ENCODE measurements at regions not wholly inside any gene's neighbourhood (a gene's known extent, or its start where the extent isn't known, plus 50 kb on each side); places are given as distances from the start of the nearest gene placed in this dataset.
A peak's percentile ranks its signal among the peaks of the same experiment; 100 is the strongest.
"Not testable (repeated sequence)": the region's sequence is repeated elsewhere in the genome, so short reads cannot be mapped to it uniquely, and the experiment has no call there.

DNA sequence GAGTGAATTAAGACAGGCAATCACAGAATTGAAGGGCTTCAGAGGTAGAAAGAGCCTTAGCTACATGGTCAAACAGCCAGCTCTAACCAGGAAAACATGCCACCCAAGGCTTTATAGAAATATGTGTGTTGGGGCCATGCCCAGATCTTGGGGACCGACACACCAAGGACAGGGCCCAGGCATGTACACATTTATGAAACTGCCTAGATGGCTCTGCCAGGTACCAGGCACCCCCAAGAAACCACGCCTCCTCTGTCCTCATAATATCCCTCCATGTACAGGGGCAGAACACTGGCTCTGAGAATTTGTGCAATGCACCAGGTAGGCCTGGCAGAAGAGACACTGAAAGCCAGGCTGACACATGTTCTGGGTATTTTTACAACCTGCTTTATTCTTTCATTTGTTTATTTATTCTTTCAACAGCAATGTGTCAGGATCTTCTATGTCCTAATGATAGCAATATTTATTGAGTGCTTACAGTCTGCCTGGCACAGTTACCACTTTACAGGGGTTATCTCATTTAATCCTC, 137.9 kb upstream of the LSM14A start:
- no peak for DNase-seq (ENCODE audit: low spot score)

DNA sequence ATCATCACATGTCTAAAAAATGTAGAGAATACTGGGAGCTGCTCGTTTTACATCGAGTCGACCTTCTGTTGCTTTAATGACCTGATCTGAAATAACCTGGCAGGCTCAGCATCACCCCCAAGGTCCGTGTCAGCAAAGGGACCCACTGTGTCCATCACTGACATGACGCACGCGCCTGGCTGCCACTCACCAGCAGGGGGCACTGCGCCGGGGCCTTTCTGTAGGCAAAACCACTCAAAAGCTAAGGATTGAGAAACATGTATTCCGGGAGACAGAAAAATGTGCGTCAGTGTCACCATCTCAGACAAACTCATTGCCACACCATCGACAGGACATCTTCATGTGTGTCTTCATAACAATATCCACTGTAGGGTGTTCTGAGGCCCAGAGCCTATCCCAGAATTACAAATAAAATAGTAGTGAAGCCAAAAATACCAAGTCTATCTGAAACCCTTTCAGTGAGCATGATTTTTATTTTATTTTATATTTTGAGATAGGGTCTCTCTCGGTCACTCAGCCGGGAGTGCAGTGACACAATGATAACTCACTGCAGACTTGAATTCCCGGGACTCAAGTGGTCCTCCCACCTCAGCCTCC, 130.3 kb upstream of the LSM14A start:
- DNase-seq (ENCODE audit: low spot score): peak; percentile 80

DNA sequence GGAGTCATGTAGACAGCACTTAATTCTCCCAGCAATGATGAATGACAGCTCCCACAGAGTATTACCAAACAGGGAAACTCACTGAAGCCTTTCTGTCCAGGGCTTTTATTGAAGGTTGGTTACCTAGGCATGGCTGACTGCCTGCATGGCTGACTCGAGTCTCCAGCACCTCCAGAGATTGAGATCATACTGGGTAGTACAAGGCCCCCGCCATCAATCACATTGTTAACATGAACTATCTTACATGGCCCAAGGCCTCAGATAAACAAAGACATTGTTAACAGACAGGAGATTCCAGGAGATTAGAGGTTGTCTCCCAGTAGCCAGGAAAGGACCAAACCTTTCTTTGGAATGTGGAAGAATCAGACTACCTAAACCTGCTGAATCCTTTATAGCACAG, 128.3 kb upstream of the LSM14A start:
- no peak for DNase-seq (ENCODE audit: low spot score)

DNA sequence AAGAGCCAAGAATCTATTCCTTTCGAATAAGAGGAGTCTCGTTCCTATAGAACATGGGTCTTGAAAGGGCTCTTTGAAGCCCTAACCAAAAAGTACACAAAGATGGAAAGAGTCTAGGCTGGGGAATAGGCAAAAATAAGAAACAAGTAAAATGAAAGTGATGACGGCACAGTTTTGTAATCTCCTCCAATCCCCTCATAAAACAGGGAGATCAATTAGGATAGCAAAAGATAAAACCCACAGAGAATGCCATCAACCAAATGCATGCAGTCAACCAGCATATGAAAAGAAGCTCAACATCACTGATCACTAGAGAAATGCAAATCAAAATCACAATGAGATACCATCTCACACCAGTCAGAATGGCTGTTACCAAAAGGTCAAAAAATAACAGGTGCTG, 122.4 kb upstream of the LSM14A start:
- DNase-seq (ENCODE audit: low spot score): no peak

DNA sequence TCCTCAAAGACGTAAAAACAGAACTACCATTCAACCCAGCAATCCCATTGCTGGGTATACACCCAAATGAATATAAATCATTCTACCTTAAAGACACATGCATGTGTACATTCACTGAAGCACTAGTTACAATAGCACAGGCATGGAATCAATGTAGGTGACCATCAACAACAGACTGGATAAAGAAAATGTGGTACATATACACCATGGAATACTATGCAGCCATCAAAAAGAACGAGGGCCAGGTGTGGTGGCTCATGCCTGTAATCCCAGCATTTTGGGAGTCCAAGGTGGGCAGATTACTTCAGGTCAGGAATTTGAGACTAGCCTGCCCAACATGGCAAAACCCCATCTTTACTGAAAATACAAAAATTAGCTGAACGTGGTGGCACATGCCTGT, 121.9 kb upstream of the LSM14A start:
- not testable (repeated sequence) for DNase-seq (ENCODE audit: low spot score)

DNA sequence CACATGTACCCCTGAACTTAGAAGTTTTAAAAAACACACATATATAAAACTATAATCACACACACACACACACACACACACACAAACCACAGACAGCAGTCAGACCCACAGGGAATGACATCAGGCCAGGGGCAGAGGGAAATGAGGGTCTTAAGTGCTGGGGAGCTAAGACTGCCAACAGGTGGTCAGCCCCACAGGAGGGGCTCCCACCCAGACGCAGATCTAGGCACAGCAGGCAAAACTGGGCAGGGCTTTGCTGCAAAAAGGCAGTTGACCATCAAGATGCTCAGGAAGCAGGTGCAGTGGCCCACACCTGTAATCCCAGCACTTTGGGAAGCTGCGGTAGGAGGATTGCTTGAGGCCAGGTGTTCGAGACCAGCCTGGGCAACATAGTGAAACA, 121.0 kb upstream of the LSM14A start:
- DNase-seq (ENCODE audit: low spot score): no peak

DNA sequence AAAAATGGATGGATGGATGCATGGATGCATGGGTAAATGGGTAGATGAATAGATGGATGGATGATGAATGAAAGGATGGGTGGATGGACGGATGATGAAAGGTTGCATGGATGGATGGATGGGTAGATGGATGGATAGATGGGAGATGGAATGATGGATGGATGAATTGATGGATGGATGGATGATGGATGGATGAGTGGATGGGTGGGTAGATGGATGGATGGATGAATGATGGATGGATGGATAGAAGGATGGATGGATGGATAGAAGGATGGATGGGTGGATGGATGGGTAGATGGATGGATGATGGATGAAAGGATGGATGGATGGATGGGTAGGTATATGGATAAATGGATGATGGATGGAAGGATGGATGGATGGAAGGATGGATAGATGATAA, 115.1 kb upstream of the LSM14A start:
- no peak for DNase-seq (ENCODE audit: low spot score)

DNA sequence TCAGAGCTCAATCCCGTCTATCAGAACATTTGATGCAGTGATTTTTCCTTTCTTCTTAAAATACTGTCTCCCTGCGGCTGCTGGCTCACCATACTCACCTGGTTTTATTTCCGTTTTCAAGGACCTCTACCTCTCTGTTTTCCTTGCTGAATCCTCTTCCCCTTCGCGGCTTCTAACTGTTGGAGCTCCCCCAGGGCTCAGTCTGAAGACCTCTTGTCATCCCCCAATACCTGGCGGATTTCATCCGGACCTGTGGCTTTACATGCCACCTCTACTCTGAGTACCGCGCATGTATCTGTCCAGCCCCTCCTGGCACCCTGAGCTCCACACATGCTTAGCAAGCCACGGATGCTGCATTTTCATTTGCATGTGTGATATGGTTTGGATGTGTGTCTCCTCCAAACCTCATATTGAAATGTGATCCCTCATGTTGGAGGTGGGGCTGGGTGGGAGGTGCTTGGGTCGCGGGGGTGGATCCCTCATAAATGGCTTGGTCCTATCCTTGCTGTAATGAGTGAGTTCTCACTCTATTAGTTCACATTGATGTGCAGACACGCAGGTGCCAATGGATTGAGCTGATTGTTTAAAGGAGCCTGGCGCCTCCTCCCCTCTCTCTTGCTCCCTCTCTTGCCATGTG, 106.2 kb upstream of the LSM14A start:
- DNase-seq (ENCODE audit: low spot score): no peak

DNA sequence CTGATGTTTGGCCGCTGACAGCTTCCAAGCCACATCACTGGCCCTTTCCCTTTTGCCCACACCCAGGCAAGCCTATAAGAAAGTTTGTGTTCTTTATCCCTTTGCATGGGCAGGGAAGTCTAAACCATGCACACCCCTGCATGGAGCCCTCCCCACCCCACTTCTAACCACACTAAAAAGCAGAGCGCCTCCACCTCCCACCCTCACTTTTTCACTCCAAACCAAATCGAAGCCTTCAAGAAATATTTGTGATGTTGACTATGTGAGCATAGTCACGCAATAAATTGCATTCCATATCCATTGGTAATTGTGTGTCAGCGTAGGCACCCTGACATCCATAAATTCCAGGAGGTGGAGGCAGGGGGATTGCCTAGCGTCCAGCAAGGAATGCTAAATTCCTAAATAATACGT, 104.4 kb upstream of the LSM14A start:
- no peak for DNase-seq (ENCODE audit: low spot score)

DNA sequence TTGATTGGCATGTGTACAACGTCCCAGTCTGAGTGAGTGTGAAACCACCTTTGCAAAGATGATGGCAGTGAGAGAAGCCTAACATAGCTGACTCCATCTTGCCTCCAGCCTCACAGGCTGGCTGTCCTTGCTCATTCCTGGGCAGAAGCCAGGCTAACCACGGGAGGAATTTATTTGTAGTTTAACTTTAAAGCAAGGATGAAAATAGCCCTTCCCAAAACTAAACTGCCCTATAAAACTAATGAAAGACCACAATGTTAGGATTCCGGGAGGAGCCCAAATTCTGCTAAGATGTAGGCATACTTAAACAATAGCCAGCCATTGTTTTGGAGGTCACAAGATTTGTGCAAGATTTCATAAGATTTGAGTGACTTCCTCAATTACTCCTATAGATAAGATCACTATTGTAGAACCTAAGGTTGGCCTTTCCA, 96.6 kb upstream of the LSM14A start:
- no peak for DNase-seq (ENCODE audit: low spot score)

DNA sequence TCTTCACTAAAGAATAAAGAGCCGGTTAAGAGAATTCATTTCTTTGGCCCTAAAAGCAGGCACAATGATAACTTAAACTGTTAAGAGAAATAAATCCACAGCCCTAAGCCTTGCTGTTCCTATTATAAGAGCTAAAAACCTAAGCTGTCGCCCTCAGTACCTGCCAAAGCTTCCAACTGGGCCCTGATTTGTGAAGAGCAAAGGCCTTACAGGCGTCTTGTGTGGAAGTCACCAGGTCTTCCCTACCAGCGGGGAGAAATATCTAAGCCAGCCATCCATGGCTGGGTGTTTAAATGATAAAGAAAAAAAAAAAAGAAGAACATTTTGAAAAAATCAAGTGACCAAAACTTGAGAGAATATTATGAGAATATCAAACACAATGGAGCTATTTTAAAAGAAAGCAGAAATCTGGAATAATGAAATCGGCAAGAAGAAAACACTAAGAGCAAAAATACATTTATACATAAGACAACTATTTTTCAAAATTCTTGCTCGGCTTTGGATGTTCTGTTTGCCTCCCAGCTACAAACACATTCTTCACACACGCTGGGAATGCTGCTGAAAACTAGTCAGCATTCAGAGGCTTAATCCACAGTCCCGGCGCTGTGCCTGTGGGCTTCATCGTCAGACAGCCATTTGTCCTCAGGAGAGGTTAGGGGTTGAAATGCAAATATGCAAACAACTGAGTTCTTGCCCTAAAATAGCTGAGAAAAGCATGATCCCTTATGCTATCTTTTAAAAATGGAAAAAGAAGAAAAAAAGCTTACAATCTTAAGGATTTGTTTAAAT, 89.8 kb upstream of the LSM14A start:
- DNase-seq (ENCODE audit: low spot score): peak; percentile 70

DNA sequence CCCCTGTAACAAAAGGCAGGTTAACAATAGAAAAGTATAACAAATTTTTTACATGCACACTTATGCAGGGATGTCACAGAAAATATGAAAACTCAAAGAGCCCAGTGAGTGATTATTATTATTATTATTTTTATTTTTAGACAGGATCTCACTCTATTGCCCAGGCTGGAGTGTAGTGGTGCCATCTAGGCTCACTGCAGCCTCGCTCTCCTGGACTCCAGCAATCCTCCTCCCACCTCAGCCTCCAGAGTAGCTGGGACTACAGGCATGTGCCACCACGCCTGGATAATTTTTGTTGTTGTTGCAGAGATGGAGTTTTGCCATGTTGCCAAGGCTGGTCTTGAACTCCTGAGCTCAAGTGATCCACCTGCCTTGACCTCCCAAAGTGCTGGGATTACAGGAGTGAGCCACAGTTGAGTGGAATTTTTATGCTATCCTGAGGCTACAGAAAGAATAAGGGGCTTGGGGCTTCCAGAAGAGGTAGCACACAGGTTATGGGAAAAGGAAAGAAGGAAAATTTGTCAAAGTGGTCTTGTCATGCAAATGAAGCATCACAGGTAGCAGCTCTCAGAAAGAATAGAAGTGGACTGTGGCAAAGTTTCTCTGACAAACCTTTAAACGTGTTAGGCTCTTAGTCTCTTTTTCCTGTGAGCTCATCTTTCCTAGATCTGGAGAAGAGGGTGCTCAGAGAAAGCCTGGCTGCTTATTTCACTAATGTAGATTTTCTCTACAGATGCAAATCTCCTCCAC, 87.7 kb upstream of the LSM14A start:
- no peak for DNase-seq (ENCODE audit: low spot score)

DNA sequence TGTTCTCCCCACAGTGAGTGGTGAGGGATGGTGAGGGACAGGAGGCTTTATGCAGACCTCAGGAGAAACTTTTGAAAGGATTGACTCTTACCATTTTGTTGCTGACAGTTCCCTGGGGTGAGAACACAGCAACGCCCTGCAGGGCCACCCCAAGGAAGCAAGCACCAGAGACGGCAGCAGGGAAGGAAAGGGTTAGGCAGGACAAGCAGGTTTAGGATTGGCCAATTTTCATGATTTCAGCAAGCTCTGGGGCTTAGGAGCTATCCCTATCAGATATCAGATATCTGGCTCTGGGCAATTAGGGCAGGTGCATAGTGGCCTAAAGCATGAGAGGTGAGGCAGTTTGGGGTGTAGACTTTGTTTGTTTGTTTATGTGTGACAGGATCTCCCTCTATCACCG, 87.0 kb upstream of the LSM14A start:
- DNase-seq (ENCODE audit: low spot score): no peak

DNA sequence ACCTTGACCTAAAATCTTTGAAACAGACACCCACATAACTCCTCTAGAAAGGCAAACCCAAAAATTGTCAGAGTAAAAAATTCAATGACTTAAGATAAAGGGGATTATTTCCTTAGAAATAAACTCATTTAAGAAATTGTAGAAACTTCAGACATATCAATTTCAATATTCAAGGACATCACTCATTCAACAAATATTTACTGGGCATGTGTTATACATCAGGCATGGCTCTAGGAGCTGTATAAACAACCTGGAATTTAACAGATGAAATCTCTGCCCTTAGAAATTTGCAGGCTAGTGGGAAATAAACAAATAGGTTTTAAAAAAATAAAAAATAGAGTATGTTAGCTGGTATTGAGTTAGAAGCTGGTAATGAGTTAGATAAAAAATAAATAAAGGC, 84.0 kb upstream of the LSM14A start:
- DNase-seq (ENCODE audit: low spot score): no peak

DNA sequence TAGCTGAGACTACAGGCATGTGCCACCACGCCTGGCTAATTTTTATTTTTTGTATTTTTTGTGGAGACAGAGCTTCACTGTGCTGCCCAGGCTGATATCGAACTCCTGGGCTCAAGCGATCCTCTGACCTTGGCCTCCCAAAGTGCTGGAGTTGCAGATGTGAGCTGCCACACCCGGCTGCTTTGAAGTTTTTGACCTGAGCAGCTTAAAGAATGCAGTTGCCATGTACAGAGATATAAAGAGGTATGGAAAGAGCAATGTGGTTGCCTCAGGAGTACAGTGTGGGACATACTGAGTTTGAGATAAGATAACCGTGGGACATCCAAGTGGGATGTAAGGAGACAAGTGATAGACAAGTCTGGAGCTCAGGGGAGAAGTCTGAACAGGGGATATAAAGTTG, 82.7 kb upstream of the LSM14A start:
- no peak for DNase-seq (ENCODE audit: low spot score)

DNA sequence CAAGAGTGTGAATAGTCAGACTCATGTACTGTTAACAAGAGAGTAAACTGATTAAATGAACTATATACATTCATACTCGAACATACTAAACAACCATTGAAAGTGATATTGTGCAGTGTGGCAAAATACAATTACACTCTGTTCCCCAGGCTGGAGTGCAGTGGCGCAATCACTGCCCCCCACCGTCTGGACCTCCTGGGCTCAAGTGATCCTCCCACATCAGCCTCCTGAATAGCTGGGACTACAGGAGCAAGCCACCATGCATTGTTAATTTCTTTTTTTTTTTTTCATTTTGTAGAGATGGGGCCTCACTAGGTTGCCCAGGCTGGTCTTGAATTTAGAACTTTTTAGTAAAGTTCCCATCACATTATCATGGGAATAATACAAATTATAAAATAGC, 77.3 kb upstream of the LSM14A start:
- DNase-seq (ENCODE audit: low spot score): no peak

DNA sequence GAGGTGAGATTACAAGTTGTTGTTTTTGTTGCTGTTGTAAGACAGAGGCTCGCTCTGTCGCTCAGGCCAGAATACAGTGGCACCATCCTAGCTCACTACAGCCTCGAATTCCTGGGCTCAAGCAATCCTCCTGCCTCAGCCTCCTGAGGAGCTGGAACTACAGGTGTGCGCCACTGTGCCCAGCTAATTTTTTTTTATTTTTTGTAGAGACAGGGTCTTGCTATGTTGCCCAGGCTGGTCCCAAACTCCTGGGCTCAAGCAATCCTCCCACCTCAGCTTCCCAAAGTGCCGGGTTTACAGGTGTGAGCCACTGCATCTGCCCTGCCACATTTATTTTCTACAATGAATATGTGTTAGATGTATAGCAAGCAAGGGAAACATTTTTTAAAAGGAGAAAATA, 76.9 kb upstream of the LSM14A start:
- not testable (repeated sequence) for DNase-seq (ENCODE audit: low spot score)

DNA sequence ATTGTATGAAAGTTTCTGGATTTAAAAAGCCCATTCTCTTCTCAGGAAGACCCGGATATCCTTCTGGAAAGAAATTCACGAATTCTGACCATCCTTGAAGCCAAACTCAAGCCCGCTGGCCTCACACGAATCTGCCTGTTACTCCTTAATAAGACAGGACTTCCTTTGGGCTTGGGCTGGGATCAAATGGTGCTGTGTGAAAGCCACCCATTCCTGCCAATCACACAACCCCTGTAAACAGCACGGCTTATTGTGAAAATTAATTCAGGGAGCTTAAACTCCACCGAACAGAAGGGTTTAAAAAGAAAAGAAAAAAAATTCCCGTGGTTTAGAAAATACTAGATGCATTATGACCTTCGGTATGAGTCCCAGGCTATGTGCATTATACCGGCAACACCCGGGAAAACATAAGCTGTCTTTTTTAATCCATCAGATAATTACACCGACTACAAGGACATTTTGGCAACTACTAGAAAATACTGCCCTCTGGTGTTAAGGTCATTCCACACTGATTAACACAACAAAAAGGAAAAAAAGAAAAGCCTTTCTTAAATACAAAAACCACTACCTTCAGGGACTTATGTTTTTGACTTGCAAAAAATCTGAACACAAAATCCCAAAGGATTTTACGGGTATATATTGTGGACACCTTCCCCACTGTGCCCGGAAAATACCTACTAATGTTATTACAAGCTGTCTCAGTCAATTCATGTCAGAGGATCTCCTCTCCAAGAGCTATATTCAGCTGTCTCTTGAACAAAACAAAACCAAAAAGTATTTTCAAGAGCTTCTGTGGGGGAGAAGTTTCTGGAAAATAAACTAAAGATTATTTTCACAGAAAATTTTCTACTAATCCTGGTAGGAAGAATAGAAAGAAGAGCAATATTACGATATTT, 76.0 kb upstream of the LSM14A start:
- DNase-seq (ENCODE audit: low spot score): peak; percentile 48

DNA sequence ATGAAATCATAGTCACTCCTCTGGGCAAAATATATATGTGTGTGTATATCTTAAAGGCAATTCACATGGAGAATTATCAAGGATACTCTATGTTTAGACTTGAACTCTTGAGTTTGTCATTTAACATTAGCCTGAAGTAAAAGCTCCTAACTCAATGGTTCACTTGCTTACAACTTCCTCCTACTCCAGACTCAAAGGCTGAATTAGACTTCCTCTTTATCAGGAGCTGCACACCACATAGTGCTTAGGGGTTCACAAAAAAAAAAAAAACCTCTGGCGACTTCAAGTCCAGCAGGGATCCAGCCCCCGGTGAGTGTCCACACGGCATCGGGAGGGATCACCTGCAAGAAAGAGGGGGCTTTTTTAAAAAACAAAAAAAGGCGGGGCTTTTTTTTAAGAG, 68.2 kb upstream of the LSM14A start:
- no peak for DNase-seq (ENCODE audit: low spot score)

DNA sequence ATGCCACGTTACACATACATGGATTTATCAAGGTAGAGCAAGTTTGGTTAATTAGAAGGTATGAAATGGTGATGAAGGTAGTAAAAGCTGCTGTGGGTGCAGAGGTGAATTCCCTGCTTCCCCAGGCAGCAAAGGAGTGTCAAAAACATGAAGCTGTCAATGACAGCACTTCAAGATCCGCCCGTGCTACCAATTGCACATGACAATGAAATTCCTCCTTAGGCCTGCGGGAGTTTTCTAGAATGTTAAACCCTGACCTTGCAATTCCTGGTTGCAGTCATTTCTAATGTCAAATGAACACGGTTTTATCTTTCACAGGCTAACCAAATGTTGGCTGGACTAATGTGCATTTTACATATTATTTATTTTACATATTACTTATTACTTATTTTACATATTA, 67.7 kb upstream of the LSM14A start:
- DNase-seq (ENCODE audit: low spot score): no peak

DNA sequence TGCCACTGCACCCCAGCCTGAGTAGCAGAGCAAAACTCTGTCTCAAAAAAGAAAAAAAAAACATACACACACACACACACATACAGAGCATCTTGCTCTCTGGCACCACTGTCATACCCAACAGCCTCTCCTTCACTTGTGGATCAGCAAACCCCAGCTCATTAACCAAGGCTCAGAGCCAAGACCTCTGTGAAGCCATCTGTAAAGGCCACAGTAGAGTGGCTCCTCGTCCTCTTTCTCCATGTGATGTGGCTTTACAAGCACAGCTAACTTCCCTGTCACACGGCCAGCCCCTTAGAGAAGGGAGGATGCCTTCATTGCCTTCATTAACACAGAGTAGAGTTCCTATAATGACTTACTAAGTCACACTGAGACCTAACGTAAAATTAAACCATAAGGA, 62.7 kb upstream of the LSM14A start:
- no peak for DNase-seq (ENCODE audit: low spot score)
